DMS53 treated with DMSO at 0.1 percent for 48 hours (cell line): ENCODE measurements at regions not wholly inside any gene's neighbourhood (a gene's known extent, or its start where the extent isn't known, plus 50 kb on each side); places are given as distances from the start of the nearest gene placed in this dataset.
A peak's percentile ranks its signal among the peaks of the same experiment; 100 is the strongest.

Source experiments
- DNase-seq: peaks from one replicate; lab custom pipeline; 2025; ENCODE audit not compliant: unreplicated experiment; lab: John Stamatoyannopoulos, UW

GRCh38 chr5:74576941-74577456 lies 63.5 kb downstream of the ENC1 start:
- DNase-seq: peak; percentile 8

- DNase-seq: peak; percentile 46
Observed at GRCh38 chr5:74575741-74576538, 64.6 kb downstream of the ENC1 start.

- DNase-seq: no peak
Observed at GRCh38 chr5:74570250-74570649, 70.3 kb downstream of the ENC1 start.

GRCh38 chr5:74567411-74567995 lies 73.0 kb downstream of the ENC1 start:
- peak; percentile 39 for DNase-seq

GRCh38 chr5:74562122-74562521 lies 78.4 kb downstream of the ENC1 start:
- no peak for DNase-seq

GRCh38 chr5:74560245-74560644 lies 80.3 kb downstream of the ENC1 start:
- no peak for DNase-seq

- no peak for DNase-seq
Observed at GRCh38 chr5:74556631-74557595, 83.6 kb downstream of the ENC1 start.

GRCh38 chr5:74556006-74556405 lies 84.5 kb downstream of the ENC1 start:
- no peak for DNase-seq

GRCh38 chr5:74552101-74552500 lies 88.4 kb downstream of the ENC1 start:
- DNase-seq: no peak

- no peak for DNase-seq
Observed at GRCh38 chr5:74550927-74551326, 89.6 kb downstream of the ENC1 start.

GRCh38 chr5:74549384-74549783 lies 91.1 kb downstream of the ENC1 start:
- no peak for DNase-seq

GRCh38 chr5:74546796-74547195 lies 93.7 kb downstream of the ENC1 start:
- DNase-seq: no peak

- no peak for DNase-seq
Observed at GRCh38 chr5:74544811-74545210, 95.7 kb downstream of the ENC1 start.

- DNase-seq: no peak
Observed at GRCh38 chr5:74543162-74543995, 97.1 kb downstream of the ENC1 start.

GRCh38 chr5:74542482-74542881 lies 98.0 kb downstream of the ENC1 start:
- no peak for DNase-seq

GRCh38 chr5:74541381-74541781 lies 99.1 kb downstream of the ENC1 start:
- DNase-seq: no peak

GRCh38 chr5:74540622-74541021 lies 99.9 kb downstream of the ENC1 start:
- no peak for DNase-seq

GRCh38 chr5:74539986-74540385 lies 100.5 kb downstream of the ENC1 start:
- no peak for DNase-seq

- no peak for DNase-seq
Observed at GRCh38 chr5:74538206-74538661, 102.3 kb downstream of the ENC1 start.

- DNase-seq: no peak
Observed at GRCh38 chr5:74536658-74537057, 103.9 kb downstream of the ENC1 start.
